Pancreas (tissue), 10 donors: ENCODE measurements at regions not wholly inside any gene's neighbourhood (a gene's known extent, or its start where the extent isn't known, plus 50 kb on each side); places are given as distances from the start of the nearest gene placed in this dataset.
"Not testable (repeated sequence)": the region's sequence is repeated elsewhere in the genome, so short reads cannot be mapped to it uniquely, and the experiment has no call there.

Source experiments
- ATAC-seq, 4 donors: fragments of 200-7000 bp; cut with Tn5 transposase; one replicate each; pipeline versions ENCODE4 v1.8.0 to v1.9.1; 2020; ENCODE audit warnings: mild to moderate bottlenecking in 4 of 4, moderate library complexity in 4 of 4
- DNase-seq, 6 donors: peaks; one replicate each; pipeline ENCODE4 v3.0.0-alpha.2; 2020
- FAIRE-seq: peaks from 2 replicates; lab custom pipeline; 2012; peaks lifted over from hg19 to GRCh38; lab: Jason Lieb, UNC
- H3K27ac ChIP-seq, 4 donors: fragments of 200-600 bp; sonication (generic); 1 replicate in 3 of 4; 2 replicates in 1 of 4; pipeline versions ENCODE4 v1.5.0 to v1.8.0; 2020
- H3K27me3 ChIP-seq, 4 donors: fragments of 200-600 bp; one replicate each; pipeline ENCODE4 v1.8.0; 2021
- H3K36me3 ChIP-seq, 3 donors: fragments of 200-600 bp; sonication (generic) in 1 of 3; one replicate each; pipeline versions ENCODE4 v1.5.0 to v1.8.0; 2020 to 2021
- H3K4me1 ChIP-seq, 3 donors: fragments of 200-600 bp; one replicate each; pipeline ENCODE4 v1.8.0; 2021
- H3K4me3 ChIP-seq, 4 donors: fragments of 200-600 bp; sonication (generic) in 2 of 4; one replicate each; pipeline versions ENCODE4 v1.5.0 to v1.8.0; 2020 to 2021
- H3K9me3 ChIP-seq, 4 donors: fragments of 200-600 bp; one replicate each; pipeline ENCODE4 v1.8.0; 2021
- CTCF ChIP-seq, 4 donors: fragments of 200-600 bp; sonication (generic) in 3 of 4; IDR thresholded peaks; one replicate each; pipeline versions ENCODE4 v1.5.0 to v1.8.0; 2021; ENCODE audit warnings: antibody characterized with exemption in 4 of 4
- WGBS, 2 donors: extraction: QIAGEN DNeasy Blood & Tissue Kit; methylation state at CpG; one replicate each; pipeline ENCODE4 v1.1.7; 2013; 5-methylcytosine and 5-hydroxymethylcytosine counted together
- intact Hi-C, 3 donors: fragments of 100-400 bp; cut with DNase I; formaldehyde crosslinking; loops; one replicate each; pipeline versions ENCODE4 v1.11.1 to v1.14.2; 2022
- donor health status: healthy with polysubstance abuse.
- donor health status: DM: no; HTN: no; CAD: no; lungs with moderate emphysema.
- donor health status: DM: no; HTN: no; CAD: no.
- donor health status: control.
- donor health status: control.
- donor health status: Bipolar disorder and iron deficiency.
- donor health status: DM: yes; HTN: yes; CAD: no.
- donor health status: DM: no; HTN: no; CAD: no.
- donor health status: DM: no; HTN: no; CAD: no.
- donor health status: DM: yes; HTN: yes; CAD: no.

- DNase-seq (no peak), ATAC-seq (no peak), FAIRE-seq (no peak)
- H3K27ac ChIP-seq: no peak overlapping the region
- H3K36me3 ChIP-seq: no peaks in the 10 kb centered on the region
- WGBS, 2 donors: 43 to 50% methylated on average over 7 of the region's 7 CpGs
- no peaks in the 10 kb centered on the region for H3K27me3 ChIP-seq
- no peak overlapping the region for H3K4me3 ChIP-seq
- no peaks in the 10 kb centered on the region for H3K4me1 ChIP-seq
- TF ChIP-seq CTCF (IDR thresholded peaks at IDR 0.05): no peak
- intact Hi-C loops: no loop called here
- H3K9me3 ChIP-seq: no peaks in the 10 kb centered on the region
Observed at GRCh38 chr10:25869067-25869591, 64.9 kb upstream of the MYO3A start.

- ATAC-seq: no peak
- no peak for FAIRE-seq
- intact Hi-C loops: loop anchor here in 1 of 3 donors (10.0 kb wide), 1 partner anchor 685 kb away; no protein-coding TSS in a partner anchor
- Histone ChIP-seq H3K27ac (no peak overlapping the region), H3K4me1 (no peaks in the 10 kb centered on the region), H3K27me3 (no peaks in the 10 kb centered on the region), H3K9me3 (no peaks in the 10 kb centered on the region), H3K4me3 (no peak overlapping the region), H3K36me3 (no peaks in the 10 kb centered on the region)
- 68 to 69% methylated on average over 3 of the region's 3 CpGs for WGBS, 2 donors
- no peak for TF ChIP-seq CTCF (IDR thresholded peaks at IDR 0.05)
- DNase-seq: no peak
Observed at GRCh38 chr10:25869609-25870008, 64.4 kb upstream of the MYO3A start.

GRCh38 chr10:25874402-25874801 is 59.6 kb upstream of the MYO3A start:
- H3K36me3 ChIP-seq, H3K27ac ChIP-seq, FAIRE-seq, H3K4me3 ChIP-seq, DNase-seq, ATAC-seq, H3K4me1 ChIP-seq, H3K27me3 ChIP-seq, H3K9me3 ChIP-seq: not testable (repeated sequence)
- intact Hi-C loops: loop anchor here in 1 of 3 donors (10.0 kb wide), 1 partner anchor 680 kb away; no protein-coding TSS in a partner anchor
- 42 to 52% methylated on average over 2 of the region's 2 CpGs for WGBS, 2 donors

- Histone ChIP-seq H3K9me3 (no peaks in the 10 kb centered on the region), H3K36me3 (no peaks in the 10 kb centered on the region), H3K27me3 (no peaks in the 10 kb centered on the region), H3K4me1 (no peaks in the 10 kb centered on the region), H3K27ac (no peak overlapping the region), H3K4me3 (no peak overlapping the region)
- FAIRE-seq (peak; percentile 37), ATAC-seq (peak; percentile 53 to 96 (median 94)), DNase-seq (peak; percentile 55 to 86 (median 70))
- WGBS, 2 donors: 1% methylated on average over 7 of the region's 7 CpGs
- peak; percentile 60 to 80 (median 73) for TF ChIP-seq CTCF (IDR thresholded peaks at IDR 0.05)
- intact Hi-C loops: loop anchor here in 1 of 3 donors (10.0 kb wide), 1 partner anchor 679 kb away; no protein-coding TSS in a partner anchor
Observed at GRCh38 chr10:25875556-25876165, 58.4 kb upstream of the MYO3A start.

- H3K9me3 ChIP-seq: no peaks in the 10 kb centered on the region
- intact Hi-C loops: loop anchor here in 1 of 3 donors (10.0 kb wide), 1 partner anchor 678 kb away; no protein-coding TSS in a partner anchor
- FAIRE-seq: no peak
- H3K27me3 ChIP-seq: no peaks in the 10 kb centered on the region
- no peak for DNase-seq
- TF ChIP-seq CTCF (IDR thresholded peaks at IDR 0.05): no peak
- no peaks in the 10 kb centered on the region for H3K36me3 ChIP-seq
- ATAC-seq: no peak
- no peak overlapping the region for H3K4me3 ChIP-seq
- no peak overlapping the region for H3K27ac ChIP-seq
- H3K4me1 ChIP-seq: no peaks in the 10 kb centered on the region
Observed at GRCh38 chr10:25877296-25877695, 56.7 kb upstream of the MYO3A start.
